Brain microvascular endothelial cell (primary cell): ENCODE measurements at regions not wholly inside any gene's neighbourhood (a gene's known extent, or its start where the extent isn't known, plus 50 kb on each side); places are given as distances from the start of the nearest gene placed in this dataset.
"Not testable (repeated sequence)": the region's sequence is repeated elsewhere in the genome, so short reads cannot be mapped to it uniquely, and the experiment has no call there.

Experiments used
- DNase-seq: peaks from one replicate; pipeline ENCODE4 v3.0.0-alpha.2; 2020
- H3K27ac ChIP-seq: fragments of 250-450 bp; sonication (Bioruptor Pico); 2 replicates; pipeline ENCODE4 v1.5.1; 2020; ENCODE audit warnings: mild to moderate bottlenecking, moderate library complexity
- H3K27me3 ChIP-seq: fragments of 250-450 bp; sonication (Bioruptor Pico); replicated peaks from 2 replicates; pipeline ENCODE4 v1.5.1; 2020; ENCODE audit warnings: mild to moderate bottlenecking
- H3K36me3 ChIP-seq: fragments of 250-450 bp; sonication (Bioruptor Pico); replicated peaks from 2 replicates; pipeline ENCODE4 v1.5.1; 2020; ENCODE audit warnings: mild to moderate bottlenecking
- H3K4me3 ChIP-seq: 2 replicates; pipeline ENCODE4 v1.5.1; 2011; ENCODE audit warnings: low read depth, mild to moderate bottlenecking, control low read depth, low read length, moderate library complexity
- CTCF ChIP-seq: IDR thresholded peaks from 2 replicates; pipeline ENCODE4 v1.5.1; 2011; ENCODE audit warnings: low read depth, mild to moderate bottlenecking, moderate library complexity, low read length, control low read depth, inconsistent platforms; ENCODE audit errors: missing control alignments
- in situ Hi-C: cut with HindIII; loops from 2 replicates; pipeline ENCODE4 v1.10.0; 2017; ENCODE audit warnings: low sequenced_read_pairs, low pct_ligation_motif_present

GRCh38 chr3:124149081-124149480, 157.2 kb upstream of the ROPN1 start:
- DNase-seq = no peak
- in situ Hi-C loops = no loop called here
- Histone ChIP-seq H3K27me3 (no peaks in the 10 kb centered on the region), H3K27ac (no peak overlapping the region), H3K4me3 (no peak overlapping the region), H3K36me3 (no peaks in the 10 kb centered on the region)
- TF ChIP-seq CTCF = no peak

GRCh38 chr3:124149771-124150170, 157.8 kb upstream of the ROPN1 start:
- in situ Hi-C loops = no loop called here
- Histone ChIP-seq H3K36me3 (no peaks in the 10 kb centered on the region), H3K27me3 (no peaks in the 10 kb centered on the region), H3K4me3 (no peak overlapping the region), H3K27ac (no peak overlapping the region)
- no peak for TF ChIP-seq CTCF
- DNase-seq = no peak

GRCh38 chr3:124152891-124153290, 161.0 kb upstream of the ROPN1 start:
- H3K27me3 ChIP-seq, H3K27ac ChIP-seq, H3K4me3 ChIP-seq, DNase-seq, H3K36me3 ChIP-seq, in situ Hi-C loops: not testable (repeated sequence)

GRCh38 chr3:124156866-124157712, 165.2 kb upstream of the ROPN1 start:
- Histone ChIP-seq H3K4me3 (no peak overlapping the region), H3K27me3 (no peaks in the 10 kb centered on the region), H3K27ac (no peak overlapping the region), H3K36me3 (no peaks in the 10 kb centered on the region)
- TF ChIP-seq CTCF = no peak
- in situ Hi-C loops = no loop called here
- DNase-seq = no peak

- in situ Hi-C loops = no loop called here
- Histone ChIP-seq H3K4me3 (no peak overlapping the region), H3K36me3 (no peaks in the 10 kb centered on the region), H3K27me3 (no peaks in the 10 kb centered on the region), H3K27ac (no peak overlapping the region)
- TF ChIP-seq CTCF = no peak
- no peak for DNase-seq
Measured at GRCh38 chr3:124157748-124158147, 165.8 kb upstream of the ROPN1 start.

- Histone ChIP-seq H3K4me3 (no peak overlapping the region), H3K27ac (no peak overlapping the region), H3K36me3 (no peaks in the 10 kb centered on the region), H3K27me3 (no peaks in the 10 kb centered on the region)
- DNase-seq = no peak
- in situ Hi-C loops = no loop called here
- TF ChIP-seq CTCF = no peak
Measured at GRCh38 chr3:124158168-124158881, 166.4 kb upstream of the ROPN1 start.
